OCI-LY7 (cell line): ENCODE measurements at regions not wholly inside any gene's neighbourhood (a gene's known extent, or its start where the extent isn't known, plus 50 kb on each side); places are given as distances from the start of the nearest gene placed in this dataset.

Source experiments
- EZH2phosphoT487 ChIP-seq: fragments of 200-600 bp; sonication (generic); IDR thresholded peaks from 2 replicates; pipeline ENCODE4 v1.6.1; 2018; ENCODE audit warnings: low read depth, borderline replicate concordance, mild to moderate bottlenecking, mixed run types, antibody characterized with exemption, low read length, moderate library complexity, mixed read lengths
- TF ChIP-seq, protein P1 (sequence below): fragments of 200-600 bp; sonication (generic); conservative IDR thresholded peaks from 2 replicates; pipeline ENCODE4 v1.5.1; 2014; ENCODE audit warnings: mild to moderate bottlenecking, antibody characterized with exemption, low read length, moderate library complexity, mixed read lengths

GRCh38 chr2:150136893-150137292 lies 350.6 kb downstream of the RND3 start:
- TF ChIP-seq, protein P1, sequence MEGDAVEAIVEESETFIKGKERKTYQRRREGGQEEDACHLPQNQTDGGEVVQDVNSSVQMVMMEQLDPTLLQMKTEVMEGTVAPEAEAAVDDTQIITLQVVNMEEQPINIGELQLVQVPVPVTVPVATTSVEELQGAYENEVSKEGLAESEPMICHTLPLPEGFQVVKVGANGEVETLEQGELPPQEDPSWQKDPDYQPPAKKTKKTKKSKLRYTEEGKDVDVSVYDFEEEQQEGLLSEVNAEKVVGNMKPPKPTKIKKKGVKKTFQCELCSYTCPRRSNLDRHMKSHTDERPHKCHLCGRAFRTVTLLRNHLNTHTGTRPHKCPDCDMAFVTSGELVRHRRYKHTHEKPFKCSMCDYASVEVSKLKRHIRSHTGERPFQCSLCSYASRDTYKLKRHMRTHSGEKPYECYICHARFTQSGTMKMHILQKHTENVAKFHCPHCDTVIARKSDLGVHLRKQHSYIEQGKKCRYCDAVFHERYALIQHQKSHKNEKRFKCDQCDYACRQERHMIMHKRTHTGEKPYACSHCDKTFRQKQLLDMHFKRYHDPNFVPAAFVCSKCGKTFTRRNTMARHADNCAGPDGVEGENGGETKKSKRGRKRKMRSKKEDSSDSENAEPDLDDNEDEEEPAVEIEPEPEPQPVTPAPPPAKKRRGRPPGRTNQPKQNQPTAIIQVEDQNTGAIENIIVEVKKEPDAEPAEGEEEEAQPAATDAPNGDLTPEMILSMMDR, result no peak
- no peak for TF ChIP-seq EZH2phosphoT487
